SK-N-SH treated with all-trans-retinoic acid at 6 μM for 48 hours (cell line): ENCODE measurements at regions not wholly inside any gene's neighbourhood (a gene's known extent, or its start where the extent isn't known, plus 50 kb on each side); places are given as distances from the start of the nearest gene placed in this dataset.
A peak's percentile ranks its signal among the peaks of the same experiment; 100 is the strongest.

ENCODE experiments used
- ATAC-seq: fragments of 200-7000 bp; cut with Tn5 transposase; 3 replicates; pipeline ENCODE4 v1.9.1; 2020; ENCODE audit warnings: mild to moderate bottlenecking, moderate library complexity
- ARNTL ChIP-seq: fragments of 450-650 bp; formaldehyde crosslinking; IDR thresholded peaks from 2 replicates; pipeline ENCODE4 v1.5.0; 2020; ENCODE audit warnings: low read depth, mild to moderate bottlenecking, moderate library complexity, borderline replicate concordance
- CREB5 ChIP-seq: fragments of 250-450 bp; sonication (Bioruptor Pico); IDR thresholded peaks from 2 replicates; pipeline ENCODE4 v1.5.1; 2020; ENCODE audit warnings: low read depth, mild to moderate bottlenecking, moderate library complexity
- CSDC2 ChIP-seq: fragments of 250-450 bp; sonication (Bioruptor Pico); IDR thresholded peaks from 2 replicates; pipeline ENCODE4 v1.5.0; 2020; ENCODE audit warnings: mild to moderate bottlenecking, moderate library complexity
- CSRNP3 ChIP-seq: fragments of 250-450 bp; sonication (Bioruptor Pico); IDR thresholded peaks from 2 replicates; pipeline ENCODE4 v1.5.1; 2021; ENCODE audit warnings: mild to moderate bottlenecking, moderate library complexity
- ESRRG ChIP-seq: fragments of 250-450 bp; sonication (Bioruptor Pico); IDR thresholded peaks from 2 replicates; pipeline ENCODE4 v1.6.1; 2021; ENCODE audit warnings: mild to moderate bottlenecking
- GLIS3 ChIP-seq: fragments of 250-450 bp; sonication (Bioruptor Pico); IDR thresholded peaks from 2 replicates; pipeline ENCODE4 v1.5.0; 2020; ENCODE audit warnings: mild to moderate bottlenecking, moderate library complexity
- ISL1 ChIP-seq: fragments of 250-450 bp; sonication (Bioruptor Pico); IDR thresholded peaks from 2 replicates; pipeline ENCODE4 v2.1.2; 2022; ENCODE audit warnings: mild to moderate bottlenecking, moderate library complexity
- OSR1 ChIP-seq: fragments of 250-450 bp; sonication (Bioruptor Pico); IDR thresholded peaks from 2 replicates; pipeline ENCODE4 v1.8.0; 2022; ENCODE audit warnings: moderate library complexity, mild to moderate bottlenecking, inconsistent platforms
- PPARA ChIP-seq: fragments of 250-450 bp; sonication (Bioruptor Pico); IDR thresholded peaks from 2 replicates; pipeline ENCODE4 v1.5.0; 2020; ENCODE audit warnings: mild to moderate bottlenecking, borderline replicate concordance
- RARB ChIP-seq: fragments of 250-450 bp; sonication (Bioruptor Pico); IDR thresholded peaks from 2 replicates; pipeline ENCODE4 v1.8.0; 2021; ENCODE audit warnings: mild to moderate bottlenecking, moderate library complexity
- SNAI2 ChIP-seq: fragments of 250-450 bp; sonication (Bioruptor Pico); IDR thresholded peaks from 2 replicates; pipeline ENCODE4 v1.5.0; 2020; ENCODE audit warnings: mild to moderate bottlenecking, moderate library complexity
- TCF4 ChIP-seq: fragments of 250-450 bp; sonication (Bioruptor Pico); IDR thresholded peaks from 2 replicates; pipeline ENCODE4 v1.8.0; 2021; ENCODE audit warnings: mild to moderate bottlenecking, moderate library complexity, borderline replicate concordance
- TOX ChIP-seq: fragments of 250-450 bp; sonication (Bioruptor Pico); IDR thresholded peaks from 2 replicates; pipeline ENCODE4 v1.8.0; 2021; ENCODE audit warnings: mild to moderate bottlenecking, moderate library complexity, borderline replicate concordance
- TSHZ2 ChIP-seq: fragments of 250-450 bp; sonication (Bioruptor Pico); IDR thresholded peaks from 2 replicates; pipeline ENCODE4 v1.5.0; 2020; ENCODE audit warnings: mild to moderate bottlenecking, moderate library complexity
- ZFP3 ChIP-seq: fragments of 250-450 bp; sonication (Bioruptor Pico); IDR thresholded peaks from 2 replicates; pipeline ENCODE4 v1.5.0; 2020; ENCODE audit warnings: mild to moderate bottlenecking, moderate library complexity
- ZFP30 ChIP-seq: fragments of 450-650 bp; formaldehyde crosslinking; IDR thresholded peaks from 2 replicates; pipeline ENCODE4 v1.5.0; 2022; ENCODE audit warnings: mild to moderate bottlenecking, moderate library complexity
- ZNF565 ChIP-seq: fragments of 450-650 bp; formaldehyde crosslinking; conservative IDR thresholded peaks from 2 replicates; pipeline ENCODE4 v1.5.0; 2020; ENCODE audit warnings: low read depth, mild to moderate bottlenecking, moderate library complexity
- ZNF70 ChIP-seq: fragments of 450-650 bp; formaldehyde crosslinking; IDR thresholded peaks from 2 replicates; pipeline ENCODE4 v1.5.0; 2020; ENCODE audit warnings: mild to moderate bottlenecking, moderate library complexity
- ZNF8 ChIP-seq: fragments of 450-650 bp; formaldehyde crosslinking; IDR thresholded peaks from 2 replicates; pipeline ENCODE4 v1.5.0; 2020; ENCODE audit warnings: mild to moderate bottlenecking, moderate library complexity
- TF ChIP-seq, protein P1 (sequence below): fragments of 250-450 bp; sonication (Bioruptor Pico); IDR thresholded peaks from 2 replicates; pipeline ENCODE4 v1.8.0; 2020; ENCODE audit warnings: mild to moderate bottlenecking, moderate library complexity, borderline replicate concordance
- TF ChIP-seq, protein P2 (sequence below): fragments of 250-450 bp; sonication (Bioruptor Pico); IDR thresholded peaks from 2 replicates; pipeline ENCODE4 v1.8.0; 2021; ENCODE audit warnings: low read depth, mild to moderate bottlenecking, moderate library complexity, borderline replicate concordance

- no peak for TF ChIP-seq CSDC2 (CRISPR knock-in tag)
- no peak for TF ChIP-seq ESRRG (CRISPR knock-in tag)
- no peak for TF ChIP-seq GLIS3 (CRISPR knock-in tag)
- TF ChIP-seq CREB5, result no peak
- TF ChIP-seq CSRNP3 (CRISPR knock-in tag), result no peak
- TF ChIP-seq ISL1, result no peak
- TF ChIP-seq ZNF70 (CRISPR knock-in tag), result no peak
- no peak for TF ChIP-seq PPARA
- TF ChIP-seq, protein P1, sequence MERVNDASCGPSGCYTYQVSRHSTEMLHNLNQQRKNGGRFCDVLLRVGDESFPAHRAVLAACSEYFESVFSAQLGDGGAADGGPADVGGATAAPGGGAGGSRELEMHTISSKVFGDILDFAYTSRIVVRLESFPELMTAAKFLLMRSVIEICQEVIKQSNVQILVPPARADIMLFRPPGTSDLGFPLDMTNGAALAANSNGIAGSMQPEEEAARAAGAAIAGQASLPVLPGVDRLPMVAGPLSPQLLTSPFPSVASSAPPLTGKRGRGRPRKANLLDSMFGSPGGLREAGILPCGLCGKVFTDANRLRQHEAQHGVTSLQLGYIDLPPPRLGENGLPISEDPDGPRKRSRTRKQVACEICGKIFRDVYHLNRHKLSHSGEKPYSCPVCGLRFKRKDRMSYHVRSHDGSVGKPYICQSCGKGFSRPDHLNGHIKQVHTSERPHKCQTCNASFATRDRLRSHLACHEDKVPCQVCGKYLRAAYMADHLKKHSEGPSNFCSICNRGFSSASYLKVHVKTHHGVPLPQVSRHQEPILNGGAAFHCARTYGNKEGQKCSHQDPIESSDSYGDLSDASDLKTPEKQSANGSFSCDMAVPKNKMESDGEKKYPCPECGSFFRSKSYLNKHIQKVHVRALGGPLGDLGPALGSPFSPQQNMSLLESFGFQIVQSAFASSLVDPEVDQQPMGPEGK (CRISPR knock-in tag), result no peak
- TF ChIP-seq ARNTL (CRISPR knock-in tag), result no peak
- TF ChIP-seq ZNF565 (CRISPR knock-in tag), result no peak
- no peak for TF ChIP-seq TOX (CRISPR knock-in tag)
- TF ChIP-seq RARB, result no peak
- TF ChIP-seq OSR1, result no peak
- TF ChIP-seq TCF4 (CRISPR knock-in tag), result no peak
- no peak for TF ChIP-seq ZFP30 (CRISPR knock-in tag)
- no peak for TF ChIP-seq ZFP3 (CRISPR knock-in tag)
- TF ChIP-seq SNAI2, result no peak
- TF ChIP-seq, all 23 proteins: peak for 0
Observed at GRCh38 chr5:33073881-33074327, 362.8 kb downstream of the NPR3 start.

GRCh38 chr5:33074548-33074947 lies 363.4 kb downstream of the NPR3 start:
- peak; percentile 77 for ATAC-seq
- no peak for TF ChIP-seq CSRNP3 (CRISPR knock-in tag)
- no peak for TF ChIP-seq RARB
- no peak for TF ChIP-seq SNAI2
- no peak for TF ChIP-seq CREB5
- TF ChIP-seq ISL1, result no peak
- no peak for TF ChIP-seq ESRRG (CRISPR knock-in tag)
- TF ChIP-seq PPARA, result no peak
- TF ChIP-seq, protein P1 (CRISPR knock-in tag), result no peak
- no peak for TF ChIP-seq TSHZ2
- no peak for TF ChIP-seq ZNF8 (CRISPR knock-in tag)
- no peak for TF ChIP-seq OSR1
- no peak for TF ChIP-seq ZNF70 (CRISPR knock-in tag)
- no peak for TF ChIP-seq TCF4 (CRISPR knock-in tag)
- TF ChIP-seq ZFP3 (CRISPR knock-in tag), result no peak
- TF ChIP-seq, protein P2, sequence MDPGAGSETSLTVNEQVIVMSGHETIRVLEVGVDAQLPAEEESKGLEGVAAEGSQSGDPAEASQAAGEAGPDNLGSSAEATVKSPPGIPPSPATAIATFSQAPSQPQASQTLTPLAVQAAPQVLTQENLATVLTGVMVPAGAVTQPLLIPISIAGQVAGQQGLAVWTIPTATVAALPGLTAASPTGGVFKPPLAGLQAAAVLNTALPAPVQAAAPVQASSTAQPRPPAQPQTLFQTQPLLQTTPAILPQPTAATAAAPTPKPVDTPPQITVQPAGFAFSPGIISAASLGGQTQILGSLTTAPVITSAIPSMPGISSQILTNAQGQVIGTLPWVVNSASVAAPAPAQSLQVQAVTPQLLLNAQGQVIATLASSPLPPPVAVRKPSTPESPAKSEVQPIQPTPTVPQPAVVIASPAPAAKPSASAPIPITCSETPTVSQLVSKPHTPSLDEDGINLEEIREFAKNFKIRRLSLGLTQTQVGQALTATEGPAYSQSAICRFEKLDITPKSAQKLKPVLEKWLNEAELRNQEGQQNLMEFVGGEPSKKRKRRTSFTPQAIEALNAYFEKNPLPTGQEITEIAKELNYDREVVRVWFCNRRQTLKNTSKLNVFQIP, result no peak
- TF ChIP-seq GLIS3 (CRISPR knock-in tag), result no peak

More at GRCh38 chr5:33073881-33074327, 362.8 kb downstream of the NPR3 start:
- peak; percentile 54 for ATAC-seq
